Endodermal cell (in vitro differentiated cells): ENCODE measurements at regions not wholly inside any gene's neighbourhood (a gene's known extent, or its start where the extent isn't known, plus 50 kb on each side); places are given as distances from the start of the nearest gene placed in this dataset.
"Not testable (repeated sequence)": the region's sequence is repeated elsewhere in the genome, so short reads cannot be mapped to it uniquely, and the experiment has no call there.

Experiments used
- DNase-seq: peaks from one replicate; pipeline ENCODE4 v3.0.0-alpha.2; 2017
- H3K27ac ChIP-seq: 2 replicates; pipeline ENCODE4 v1.5.1; 2013; ENCODE audit warnings: mild to moderate bottlenecking, low read depth, low read length, moderate library complexity
- H3K27me3 ChIP-seq: 2 replicates; pipeline ENCODE4 v1.6.1; 2013; ENCODE audit warnings: mild to moderate bottlenecking, low read length, moderate library complexity; ENCODE audit not compliant: insufficient read depth, control insufficient read depth, poor library complexity, severe bottlenecking
- H3K36me3 ChIP-seq: 2 replicates; pipeline ENCODE4 v1.7.0; 2013; ENCODE audit warnings: mild to moderate bottlenecking, low read length, moderate library complexity; ENCODE audit not compliant: control insufficient read depth, insufficient read depth
- H3K4me1 ChIP-seq: one replicate; pipeline ENCODE4 v1.7.0; 2013; ENCODE audit warnings: low read length; ENCODE audit not compliant: control insufficient read depth, insufficient read depth
- H3K4me3 ChIP-seq: 2 replicates; pipeline ENCODE4 v1.5.1; 2013; ENCODE audit warnings: mild to moderate bottlenecking, low read length, moderate library complexity
- H3K9ac ChIP-seq: 2 replicates; pipeline ENCODE4 v1.6.1; 2013; ENCODE audit warnings: mild to moderate bottlenecking, low read length, moderate library complexity; ENCODE audit not compliant: poor library complexity, severe bottlenecking; ENCODE audit errors: extremely low read depth
- H3K9me3 ChIP-seq: 2 replicates; pipeline ENCODE4 v1.6.1; 2013; ENCODE audit warnings: mild to moderate bottlenecking, low read length, moderate library complexity; ENCODE audit not compliant: control insufficient read depth
- H3K27ac Mint-ChIP-seq: 2 replicates; pipeline ENCODE4 v1.8.0; 2020; ENCODE audit warnings: mixed read lengths
- H3K27me3 Mint-ChIP-seq: 2 replicates; pipeline ENCODE4 v1.8.0; 2021; ENCODE audit warnings: mild to moderate bottlenecking, mixed read lengths; ENCODE audit not compliant: insufficient read depth
- H3K36me3 Mint-ChIP-seq: 2 replicates; pipeline ENCODE4 v1.8.0; 2020; ENCODE audit warnings: low read depth, mixed read lengths
- H3K4me1 Mint-ChIP-seq: 2 replicates; pipeline ENCODE4 v1.8.0; 2020; ENCODE audit warnings: mixed read lengths
- H3K4me3 Mint-ChIP-seq: 2 replicates; pipeline ENCODE4 v1.8.0; 2020; ENCODE audit warnings: mild to moderate bottlenecking, moderate library complexity, mixed read lengths
- H3K9me3 Mint-ChIP-seq: 2 replicates; pipeline ENCODE4 v1.8.0; 2020; ENCODE audit warnings: mild to moderate bottlenecking, mixed read lengths
- WGBS, 2 experiments: methylation state at CpG; one replicate each; pipeline versions ENCODE4 v1.1.5 to v1.1.7; 2013; ENCODE audit warnings: missing lambda C conversion rate in 2 of 2, mixed read lengths in 1 of 2; ENCODE audit not compliant: insufficient coverage in 1 of 2, insufficient read length in 1 of 2; 5-methylcytosine and 5-hydroxymethylcytosine counted together
- TF ChIP-seq, protein P1 (sequence below): fragments of 200-600 bp; sonication (generic); conservative IDR thresholded peaks from 2 replicates; pipeline ENCODE4 v1.5.0; 2021; ENCODE audit warnings: antibody characterized with exemption, mild to moderate bottlenecking

DNA sequence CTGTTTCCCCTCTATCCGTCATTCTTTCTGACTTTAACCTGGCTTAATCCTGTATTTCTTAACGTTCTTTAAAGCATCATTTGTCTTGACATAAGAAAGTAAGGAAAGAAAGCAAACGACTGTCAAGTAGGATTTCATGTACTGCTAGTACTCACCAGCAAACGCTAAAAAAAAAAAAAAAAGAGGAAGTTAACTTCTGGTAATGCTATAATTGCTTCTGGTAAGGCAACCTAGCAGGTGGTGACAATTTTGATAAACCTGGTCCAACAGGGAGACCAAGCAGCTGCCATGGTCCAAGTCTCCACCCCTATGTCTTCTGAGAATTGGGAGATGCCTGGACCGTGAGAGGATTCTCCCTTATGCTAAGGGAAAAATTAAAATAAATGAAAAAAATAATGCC lies 306.6 kb downstream of the DAD1 start:
- Mint-ChIP-seq H3K4me3 (no peak overlapping the region), H3K27me3 (no peaks in the 10 kb centered on the region), H3K27ac (no peak overlapping the region), H3K9me3 (no peaks in the 10 kb centered on the region), H3K4me1 (no peaks in the 10 kb centered on the region), H3K36me3 (no peaks in the 10 kb centered on the region)
- no peaks in the 10 kb centered on the region for H3K27me3 ChIP-seq
- WGBS, 2 experiments = 79 to 82% methylated on average over 3 to 5 of the region's 5 CpGs
- no peak overlapping the region for H3K9ac ChIP-seq
- H3K4me3 ChIP-seq = no peak overlapping the region
- no peaks in the 10 kb centered on the region for H3K4me1 ChIP-seq
- no peak overlapping the region for H3K27ac ChIP-seq
- TF ChIP-seq, protein P1, sequence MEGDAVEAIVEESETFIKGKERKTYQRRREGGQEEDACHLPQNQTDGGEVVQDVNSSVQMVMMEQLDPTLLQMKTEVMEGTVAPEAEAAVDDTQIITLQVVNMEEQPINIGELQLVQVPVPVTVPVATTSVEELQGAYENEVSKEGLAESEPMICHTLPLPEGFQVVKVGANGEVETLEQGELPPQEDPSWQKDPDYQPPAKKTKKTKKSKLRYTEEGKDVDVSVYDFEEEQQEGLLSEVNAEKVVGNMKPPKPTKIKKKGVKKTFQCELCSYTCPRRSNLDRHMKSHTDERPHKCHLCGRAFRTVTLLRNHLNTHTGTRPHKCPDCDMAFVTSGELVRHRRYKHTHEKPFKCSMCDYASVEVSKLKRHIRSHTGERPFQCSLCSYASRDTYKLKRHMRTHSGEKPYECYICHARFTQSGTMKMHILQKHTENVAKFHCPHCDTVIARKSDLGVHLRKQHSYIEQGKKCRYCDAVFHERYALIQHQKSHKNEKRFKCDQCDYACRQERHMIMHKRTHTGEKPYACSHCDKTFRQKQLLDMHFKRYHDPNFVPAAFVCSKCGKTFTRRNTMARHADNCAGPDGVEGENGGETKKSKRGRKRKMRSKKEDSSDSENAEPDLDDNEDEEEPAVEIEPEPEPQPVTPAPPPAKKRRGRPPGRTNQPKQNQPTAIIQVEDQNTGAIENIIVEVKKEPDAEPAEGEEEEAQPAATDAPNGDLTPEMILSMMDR = no peak
- no peaks in the 10 kb centered on the region for H3K9me3 ChIP-seq
- no peak for DNase-seq
- no peaks in the 10 kb centered on the region for H3K36me3 ChIP-seq

DNA sequence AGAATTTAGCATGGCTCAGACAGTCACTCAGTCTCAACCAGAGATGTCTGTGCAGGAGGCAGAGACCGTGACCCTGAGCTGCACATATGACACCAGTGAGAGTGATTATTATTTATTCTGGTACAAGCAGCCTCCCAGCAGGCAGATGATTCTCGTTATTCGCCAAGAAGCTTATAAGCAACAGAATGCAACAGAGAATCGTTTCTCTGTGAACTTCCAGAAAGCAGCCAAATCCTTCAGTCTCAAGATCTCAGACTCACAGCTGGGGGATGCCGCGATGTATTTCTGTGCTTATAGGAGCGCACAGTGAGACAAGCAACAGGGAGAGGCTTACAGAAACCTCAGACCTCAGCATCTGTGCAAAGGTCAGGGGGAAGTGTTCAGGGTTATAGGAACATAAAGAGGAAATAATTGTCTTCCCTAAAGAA lies 307.6 kb downstream of the DAD1 start:
- WGBS, 2 experiments = 88% methylated on average over 7 of the region's 7 CpGs; no CpG with 5 or more reads in 1 of the 2 experiments
- H3K36me3 ChIP-seq, H3K36me3 Mint-ChIP-seq, H3K4me3 Mint-ChIP-seq, H3K27me3 Mint-ChIP-seq, H3K4me3 ChIP-seq, H3K27me3 ChIP-seq, H3K9me3 Mint-ChIP-seq, H3K9me3 ChIP-seq, DNase-seq, H3K27ac ChIP-seq, H3K4me1 ChIP-seq, H3K9ac ChIP-seq, H3K27ac Mint-ChIP-seq, H3K4me1 Mint-ChIP-seq: not testable (repeated sequence)

DNA sequence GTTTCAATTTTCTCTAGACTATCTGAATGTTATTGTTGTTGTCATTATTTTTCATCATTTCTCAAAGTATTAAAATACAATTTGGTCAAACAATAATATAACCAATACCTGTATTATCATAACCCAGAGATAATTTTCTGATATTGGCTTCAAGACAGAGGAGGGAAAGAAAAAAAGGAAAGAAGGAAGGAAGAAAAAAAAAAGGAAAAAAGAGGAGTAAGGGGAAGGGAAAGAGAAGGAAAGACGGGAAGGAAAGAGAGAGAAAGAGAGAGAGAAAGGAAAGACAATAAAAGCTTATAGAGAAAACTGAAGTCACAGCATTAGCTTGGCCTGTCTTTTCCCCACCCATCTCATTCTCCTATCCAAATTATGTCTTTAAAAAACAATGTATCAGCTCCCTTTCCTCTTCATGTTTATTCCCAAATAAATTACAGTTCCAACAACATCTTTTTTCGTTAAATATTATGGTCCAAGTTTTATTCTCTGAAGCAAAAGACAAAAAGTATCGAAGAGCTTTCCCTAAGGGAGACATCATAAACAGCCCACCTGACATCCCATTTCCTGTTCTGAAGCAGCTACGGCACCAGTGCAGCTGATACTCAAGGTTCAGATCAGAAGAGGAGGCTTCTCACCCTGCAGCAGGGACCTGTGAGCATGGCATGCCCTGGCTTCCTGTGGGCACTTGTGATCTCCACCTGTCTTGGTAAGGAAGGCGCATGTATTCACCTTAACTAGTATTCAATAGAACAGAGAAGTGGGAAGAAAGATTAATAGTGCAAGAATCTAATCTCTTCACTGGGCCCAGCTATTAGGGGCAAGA lies 308.3 kb downstream of the DAD1 start:
- Histone ChIP-seq H3K27me3 (no peaks in the 10 kb centered on the region), H3K36me3 (no peaks in the 10 kb centered on the region), H3K27ac (no peak overlapping the region), H3K4me3 (no peak overlapping the region), H3K4me1 (no peaks in the 10 kb centered on the region), H3K9me3 (no peaks in the 10 kb centered on the region), H3K9ac (no peak overlapping the region)
- no peak overlapping the region for H3K27ac Mint-ChIP-seq
- H3K36me3 Mint-ChIP-seq = no peaks in the 10 kb centered on the region
- 90 to 92% methylated on average over 3 to 5 of the region's 5 CpGs for WGBS, 2 experiments
- no peaks in the 10 kb centered on the region for H3K4me1 Mint-ChIP-seq
- H3K27me3 Mint-ChIP-seq = no peaks in the 10 kb centered on the region
- no peak overlapping the region for H3K4me3 Mint-ChIP-seq
- TF ChIP-seq, protein P1 = no peak
- DNase-seq = no peak
- no peaks in the 10 kb centered on the region for H3K9me3 Mint-ChIP-seq
